NCI-H460 (cell line): ENCODE measurements at regions not wholly inside any gene's neighbourhood (a gene's known extent, or its start where the extent isn't known, plus 50 kb on each side); places are given as distances from the start of the nearest gene placed in this dataset.
A peak's percentile ranks its signal among the peaks of the same experiment; 100 is the strongest.

Source experiments
- DNase-seq: peaks from one replicate; pipeline ENCODE4 v3.0.0-alpha.2; 2016; ENCODE audit warnings: low read depth; ENCODE audit errors: extremely low read depth

GRCh38 chr2:122358729-122359128 lies 603.3 kb downstream of the TSN start:
- DNase-seq: no peak

- DNase-seq: no peak
Measured at GRCh38 chr2:122363885-122364284, 608.4 kb downstream of the TSN start.

- DNase-seq: no peak
Measured at GRCh38 chr2:122366427-122366826, 611.0 kb downstream of the TSN start.

- no peak for DNase-seq
Measured at GRCh38 chr2:122366969-122367645, 611.7 kb downstream of the TSN start.

GRCh38 chr2:122367646-122368010 lies 612.2 kb downstream of the TSN start:
- DNase-seq: no peak

- no peak for DNase-seq
Measured at GRCh38 chr2:122368576-122369243, 613.3 kb downstream of the TSN start.

- DNase-seq: no peak
Measured at GRCh38 chr2:122378521-122378920, 623.1 kb downstream of the TSN start.

- no peak for DNase-seq
Measured at GRCh38 chr2:122384768-122385333, 629.4 kb downstream of the TSN start.

GRCh38 chr2:122388208-122388607 lies 632.8 kb downstream of the TSN start:
- no peak for DNase-seq

GRCh38 chr2:122389694-122390093 lies 634.2 kb downstream of the TSN start:
- DNase-seq: no peak

- peak; percentile 86 for DNase-seq
Measured at GRCh38 chr2:122390406-122390805, 635.0 kb downstream of the TSN start.

- no peak for DNase-seq
Measured at GRCh38 chr2:122391726-122392125, 636.3 kb downstream of the TSN start.

- no peak for DNase-seq
Measured at GRCh38 chr2:122395687-122396086, 640.2 kb downstream of the TSN start.

- no peak for DNase-seq
Measured at GRCh38 chr2:122411231-122411630, 655.8 kb downstream of the TSN start.

- DNase-seq: no peak
Measured at GRCh38 chr2:122412360-122412759, 656.9 kb downstream of the TSN start.

GRCh38 chr2:122414902-122415301 lies 659.5 kb downstream of the TSN start:
- DNase-seq: no peak

GRCh38 chr2:122417114-122417513 lies 661.7 kb downstream of the TSN start:
- DNase-seq: no peak

GRCh38 chr2:122421775-122422174 lies 666.3 kb downstream of the TSN start:
- no peak for DNase-seq

GRCh38 chr2:122422384-122422991 lies 667.0 kb downstream of the TSN start:
- DNase-seq: no peak

GRCh38 chr2:122423934-122424333 lies 668.5 kb downstream of the TSN start:
- peak; percentile 20 for DNase-seq

- no peak for DNase-seq
Measured at GRCh38 chr2:122433123-122433754, 677.8 kb downstream of the TSN start.
